SU-DHL-6 (cell line): ENCODE measurements at regions not wholly inside any gene's neighbourhood (a gene's known extent, or its start where the extent isn't known, plus 50 kb on each side); places are given as distances from the start of the nearest gene placed in this dataset.

Experiments
- H2AFZ ChIP-seq: fragments of 200-600 bp; sonication (generic); 2 replicates; pipeline ENCODE4 v1.6.1; 2014; ENCODE audit warnings: low read depth, mild to moderate bottlenecking, moderate library complexity, mixed read lengths, antibody characterized with exemption, low read length; ENCODE audit not compliant: severe bottlenecking
- H3F3A ChIP-seq: fragments of 200-600 bp; shearing (Covaris generic); 2 replicates; pipeline ENCODE4 v1.6.0; 2016; ENCODE audit warnings: antibody characterized with exemption, mild to moderate bottlenecking; ENCODE audit not compliant: insufficient read depth
- H3K27ac ChIP-seq: fragments of 200-600 bp; sonication (generic); 2 replicates; pipeline ENCODE4 v1.5.1; 2016; ENCODE audit warnings: low read depth, mild to moderate bottlenecking, low read length, moderate library complexity, mixed read lengths
- H3K27me3 ChIP-seq: fragments of 200-600 bp; sonication (generic), shearing (Covaris generic); 2 replicates; pipeline ENCODE4 v1.6.0; 2014; ENCODE audit warnings: mild to moderate bottlenecking, low read length
- H3K36me3 ChIP-seq: fragments of 200-600 bp; sonication (generic); 2 replicates; pipeline ENCODE4 v1.6.1; 2014; ENCODE audit warnings: mild to moderate bottlenecking, low read length, mixed read lengths
- H3K4me2 ChIP-seq: fragments of 300-600, 200-600 bp; shearing (Covaris generic), sonication (generic); 2 replicates; pipeline ENCODE4 v1.6.0; 2014; ENCODE audit warnings: low read length, low read depth, mild to moderate bottlenecking; ENCODE audit not compliant: poor library complexity, severe bottlenecking
- H3K4me3 ChIP-seq: fragments of 200-600 bp; sonication (generic); 2 replicates; pipeline ENCODE4 v1.5.1; 2014; ENCODE audit warnings: antibody characterized with exemption, low read length, mild to moderate bottlenecking, mixed read lengths; ENCODE audit not compliant: insufficient read depth, poor library complexity, severe bottlenecking
- H3K79me2 ChIP-seq: fragments of 200-600 bp; sonication (generic); 2 replicates; pipeline ENCODE4 v1.6.1; 2014; ENCODE audit warnings: mild to moderate bottlenecking, low read length, moderate library complexity; ENCODE audit not compliant: insufficient read depth
- H3K9ac ChIP-seq: fragments of 200-600 bp; sonication (generic); 2 replicates; pipeline ENCODE4 v1.7.0; 2014; ENCODE audit warnings: mild to moderate bottlenecking, low read length
- H3K9me2 ChIP-seq: fragments of 200-600 bp; sonication (generic); replicated peaks from 2 replicates; pipeline ENCODE4 v1.6.1; 2014; ENCODE audit warnings: low read length; ENCODE audit not compliant: insufficient read depth
- H3K9me3 ChIP-seq: fragments of 200-600 bp; sonication (generic); 2 replicates; pipeline ENCODE4 v1.6.1; 2014; ENCODE audit warnings: low read length, mixed read lengths; ENCODE audit not compliant: insufficient read depth
- H4K20me1 ChIP-seq: fragments of 200-600 bp; sonication (generic); 2 replicates; pipeline ENCODE4 v1.6.1; 2014; ENCODE audit warnings: low read depth, mild to moderate bottlenecking, antibody characterized with exemption, low read length, moderate library complexity, mixed read lengths
- CTCF ChIP-seq: fragments of 200-600 bp; sonication (generic); IDR thresholded peaks from one replicate; pipeline ENCODE4 v1.5.1; 2017; ENCODE audit warnings: antibody characterized with exemption, mild to moderate bottlenecking, low read length, moderate library complexity; ENCODE audit not compliant: insufficient read depth, poor library complexity, severe bottlenecking
- EZH2phosphoT487 ChIP-seq: fragments of 200-600 bp; sonication (generic), shearing (Covaris generic); conservative IDR thresholded peaks from 2 replicates; pipeline ENCODE4 v1.6.1; 2018; ENCODE audit warnings: mild to moderate bottlenecking, antibody characterized with exemption, low read length, moderate library complexity, mixed read lengths

GRCh38 chr3:191770541-191770940 lies 309.6 kb downstream of the PYDC2 start:
- H3K4me3 ChIP-seq, result no peak overlapping the region
- H3K4me2 ChIP-seq, result no peak overlapping the region
- no peak overlapping the region for H3K9ac ChIP-seq
- no peak overlapping the region for H3K27ac ChIP-seq
- no peaks in the 10 kb centered on the region for H3K9me2 ChIP-seq
- no peaks in the 10 kb centered on the region for H3K79me2 ChIP-seq
- TF ChIP-seq CTCF (no peak), EZH2phosphoT487 (no peak)
- H3F3A ChIP-seq, result no peaks in the 10 kb centered on the region
- H3K36me3 ChIP-seq, result no peaks in the 10 kb centered on the region
- no peaks in the 10 kb centered on the region for H3K9me3 ChIP-seq
- H4K20me1 ChIP-seq, result no peaks in the 10 kb centered on the region
- H3K27me3 ChIP-seq, result no peaks in the 10 kb centered on the region
- H2AFZ ChIP-seq, result no peak overlapping the region

- H2AFZ ChIP-seq, result no peak overlapping the region
- no peaks in the 10 kb centered on the region for H3K79me2 ChIP-seq
- H4K20me1 ChIP-seq, result no peaks in the 10 kb centered on the region
- no peaks in the 10 kb centered on the region for H3K9me2 ChIP-seq
- no peak overlapping the region for H3K27ac ChIP-seq
- H3F3A ChIP-seq, result no peaks in the 10 kb centered on the region
- H3K27me3 ChIP-seq, result no peaks in the 10 kb centered on the region
- no peaks in the 10 kb centered on the region for H3K36me3 ChIP-seq
- no peaks in the 10 kb centered on the region for H3K9me3 ChIP-seq
- no peak overlapping the region for H3K4me3 ChIP-seq
- H3K4me2 ChIP-seq, result no peak overlapping the region
- no peak overlapping the region for H3K9ac ChIP-seq
- TF ChIP-seq EZH2phosphoT487 (no peak), CTCF (no peak)
These were observed 313.5 kb downstream of the PYDC2 start for GRCh38 chr3:191774485-191774884.

- Histone ChIP-seq H3F3A (no peaks in the 10 kb centered on the region), H3K9me3 (no peaks in the 10 kb centered on the region), H3K9ac (no peak overlapping the region), H3K4me2 (no peak overlapping the region), H3K27me3 (no peaks in the 10 kb centered on the region), H4K20me1 (no peaks in the 10 kb centered on the region), H3K4me3 (no peak overlapping the region), H2AFZ (no peak overlapping the region), H3K36me3 (no peaks in the 10 kb centered on the region), H3K27ac (no peak overlapping the region), H3K9me2 (no peaks in the 10 kb centered on the region), H3K79me2 (no peaks in the 10 kb centered on the region)
- TF ChIP-seq CTCF (no peak), EZH2phosphoT487 (no peak)
These were observed 314.7 kb downstream of the PYDC2 start for GRCh38 chr3:191775451-191776233.
